ENCODE measurements at regions not wholly inside any gene's neighbourhood (a gene's known extent, or its start where the extent isn't known, plus 50 kb on each side); places are given as distances from the start of the nearest gene placed in this dataset.

GRCh38 chr3:190746531-190746930, 116.0 kb downstream of the GMNC start:
- TF ChIP-seq CTCF (IDR thresholded peaks at IDR 0.05; ENCODE audit: low read depth, low read length), result no peak
- no peak for TF ChIP-seq POLR2A (IDR thresholded peaks at IDR 0.05; ENCODE audit: extremely low read depth, insufficient read length)
- TF ChIP-seq MAX (IDR thresholded peaks at IDR 0.05; ENCODE audit: low read depth, low read length), result no peak
- TF ChIP-seq MYC (IDR thresholded peaks at IDR 0.05; ENCODE audit: low read depth, low read length), result no peak

Measured in NB4 (cell line).